Mucosa of descending colon (tissue), 3 donors: ENCODE measurements at regions not wholly inside any gene's neighbourhood (a gene's known extent, or its start where the extent isn't known, plus 50 kb on each side); places are given as distances from the start of the nearest gene placed in this dataset.

Experiments used
- ATAC-seq: fragments of 200-7000 bp; cut with Tn5 transposase; one replicate; pipeline ENCODE4 v1.9.1; 2020; ENCODE audit warnings: mild to moderate bottlenecking, moderate library complexity
- DNase-seq, 3 donors: peaks; one replicate each; pipeline ENCODE4 v3.0.0-alpha.2; 2020
- H3K36me3 ChIP-seq: fragments of 200-600 bp; one replicate; pipeline ENCODE4 v1.8.0; 2021; ENCODE audit warnings: low read depth, mild to moderate bottlenecking
- H3K4me1 ChIP-seq: fragments of 200-600 bp; one replicate; pipeline ENCODE4 v1.8.0; 2021; ENCODE audit warnings: low read depth, mild to moderate bottlenecking
- H3K4me3 ChIP-seq: fragments of 200-600 bp; one replicate; pipeline ENCODE4 v1.8.0; 2021; ENCODE audit warnings: mild to moderate bottlenecking
- H3K9me3 ChIP-seq: fragments of 200-600 bp; one replicate; pipeline ENCODE4 v1.8.0; 2021; ENCODE audit warnings: mild to moderate bottlenecking
- intact Hi-C, 2 donors: fragments of 100-400 bp; cut with DNase I in 1 of 2; cut with micrococcal nuclease in 1 of 2; formaldehyde crosslinking; loops; one replicate each; pipeline versions ENCODE4 v1.11.0 to v1.11.1; 2022; cut with DNase I, micrococcal nuclease
- TF ChIP-seq, protein P1 (sequence below): fragments of 200-600 bp; IDR thresholded peaks from one replicate; pipeline ENCODE4 v1.8.0; 2022; ENCODE audit warnings: antibody characterized with exemption, mild to moderate bottlenecking
- donor health status: DM: no; HTN: no; CAD: no; lungs with moderate emphysema.
- donor health status: DM: no; HTN: no; CAD: no.
- donor health status: DM: no; HTN: yes; CAD: no.

DNA sequence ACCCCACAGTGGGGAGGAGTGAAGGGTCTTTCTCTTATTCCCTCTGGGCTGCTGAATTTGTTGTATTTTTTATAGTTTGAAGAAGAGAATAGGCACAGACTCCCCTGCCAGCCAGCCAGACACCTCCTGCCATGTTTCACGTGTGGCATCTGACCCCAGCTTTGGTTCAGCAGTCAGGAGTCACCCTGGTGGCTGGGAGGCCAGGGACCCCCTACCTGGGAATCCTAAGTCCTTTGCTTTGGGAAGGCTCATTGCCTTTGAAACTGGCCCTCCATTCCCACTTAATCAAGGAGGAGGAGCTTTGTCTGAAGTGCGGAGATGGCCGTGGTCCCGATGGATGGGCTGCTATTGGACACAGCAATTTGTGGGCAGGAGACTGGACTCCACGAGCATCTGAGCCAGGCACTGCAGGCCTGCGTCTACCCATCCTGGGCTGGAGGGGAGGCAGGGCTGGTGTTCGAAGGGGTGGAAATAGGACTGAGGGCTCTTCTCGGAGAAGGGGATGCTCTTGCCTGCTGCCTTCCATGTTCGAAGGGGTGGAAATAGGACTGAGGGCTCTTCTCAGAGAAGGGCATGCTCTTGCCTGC, 196.1 kb downstream of the DLL1 start:
- Histone ChIP-seq H3K4me3 (no peak overlapping the region), H3K4me1 (no peaks in the 10 kb centered on the region), H3K9me3 (no peaks in the 10 kb centered on the region), H3K36me3 (no peaks in the 10 kb centered on the region)
- intact Hi-C loops = no loop called here
- no peak for ATAC-seq
- no peak for DNase-seq
- TF ChIP-seq, protein P1, sequence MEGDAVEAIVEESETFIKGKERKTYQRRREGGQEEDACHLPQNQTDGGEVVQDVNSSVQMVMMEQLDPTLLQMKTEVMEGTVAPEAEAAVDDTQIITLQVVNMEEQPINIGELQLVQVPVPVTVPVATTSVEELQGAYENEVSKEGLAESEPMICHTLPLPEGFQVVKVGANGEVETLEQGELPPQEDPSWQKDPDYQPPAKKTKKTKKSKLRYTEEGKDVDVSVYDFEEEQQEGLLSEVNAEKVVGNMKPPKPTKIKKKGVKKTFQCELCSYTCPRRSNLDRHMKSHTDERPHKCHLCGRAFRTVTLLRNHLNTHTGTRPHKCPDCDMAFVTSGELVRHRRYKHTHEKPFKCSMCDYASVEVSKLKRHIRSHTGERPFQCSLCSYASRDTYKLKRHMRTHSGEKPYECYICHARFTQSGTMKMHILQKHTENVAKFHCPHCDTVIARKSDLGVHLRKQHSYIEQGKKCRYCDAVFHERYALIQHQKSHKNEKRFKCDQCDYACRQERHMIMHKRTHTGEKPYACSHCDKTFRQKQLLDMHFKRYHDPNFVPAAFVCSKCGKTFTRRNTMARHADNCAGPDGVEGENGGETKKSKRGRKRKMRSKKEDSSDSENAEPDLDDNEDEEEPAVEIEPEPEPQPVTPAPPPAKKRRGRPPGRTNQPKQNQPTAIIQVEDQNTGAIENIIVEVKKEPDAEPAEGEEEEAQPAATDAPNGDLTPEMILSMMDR = no peak

DNA sequence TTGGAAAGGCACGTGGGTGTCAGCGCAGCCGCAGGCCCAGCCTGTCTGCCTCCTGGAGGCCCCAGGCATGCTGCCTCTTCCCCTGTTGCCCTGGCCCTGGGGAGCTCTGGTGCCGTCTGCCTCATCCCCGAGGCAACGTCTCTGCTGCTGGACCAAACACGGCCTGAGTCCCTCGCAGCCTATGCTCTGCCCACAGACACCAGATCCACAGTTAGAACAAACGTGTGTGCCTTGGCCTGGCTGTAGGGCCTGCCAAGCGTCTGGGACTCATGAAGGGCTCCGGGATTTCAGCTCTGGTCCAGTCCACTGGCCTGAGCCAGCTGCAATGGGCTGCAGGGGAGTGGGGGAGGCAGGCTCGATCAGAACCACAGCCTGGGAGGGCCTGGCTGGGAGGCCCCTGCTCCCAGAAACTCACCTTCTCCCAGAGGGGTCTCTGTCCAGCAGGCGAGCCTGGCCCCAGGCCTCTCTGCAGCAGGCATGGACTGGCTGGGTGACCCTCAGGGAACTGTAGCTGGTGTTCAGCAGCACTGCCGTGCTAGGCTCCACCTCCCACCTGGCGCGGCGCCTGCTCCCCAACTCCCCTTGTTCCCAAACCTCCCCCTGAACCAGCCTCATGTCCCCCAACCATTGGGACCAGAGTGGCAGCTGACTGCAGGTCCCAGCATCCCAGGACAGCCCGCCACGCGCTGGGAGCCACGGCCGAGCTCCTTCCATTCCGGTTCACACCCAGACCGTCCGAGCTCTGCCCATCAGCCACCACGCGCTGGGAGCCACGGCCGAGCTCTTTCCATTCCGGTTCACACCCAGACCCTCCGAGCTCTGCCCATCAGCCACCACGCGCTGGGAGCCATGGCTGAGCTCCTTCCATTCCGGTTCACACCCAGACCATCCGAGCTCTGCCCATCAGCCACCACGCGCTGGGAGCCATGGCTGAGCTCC, 197.0 kb downstream of the DLL1 start:
- no peaks in the 10 kb centered on the region for H3K9me3 ChIP-seq
- no peak for DNase-seq
- TF ChIP-seq, protein P1 = no peak
- no peaks in the 10 kb centered on the region for H3K4me1 ChIP-seq
- intact Hi-C loops = no loop called here
- peak; percentile 6 for ATAC-seq
- no peaks in the 10 kb centered on the region for H3K36me3 ChIP-seq
- no peak overlapping the region for H3K4me3 ChIP-seq

DNA sequence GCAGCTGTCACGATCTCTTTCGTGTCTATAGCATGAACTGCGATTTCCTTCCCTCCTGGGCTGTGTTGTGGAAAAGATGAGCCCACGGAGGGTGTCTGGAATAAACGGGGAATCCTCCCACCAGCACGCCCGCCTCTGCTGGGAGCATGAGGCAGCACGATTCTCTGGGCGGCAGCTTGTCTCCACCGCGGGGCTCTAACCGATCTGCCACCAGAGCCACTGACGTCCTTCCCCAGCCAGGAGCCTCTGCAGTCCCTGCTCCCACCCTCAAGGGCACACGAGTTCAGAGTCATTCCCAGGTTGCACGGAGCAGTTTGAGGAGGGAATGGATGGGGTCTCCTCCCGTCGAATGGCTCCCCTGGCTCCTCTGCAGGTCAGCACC, 197.6 kb downstream of the DLL1 start:
- ATAC-seq = no peak
- Histone ChIP-seq H3K9me3 (no peaks in the 10 kb centered on the region), H3K4me3 (no peak overlapping the region), H3K36me3 (no peaks in the 10 kb centered on the region), H3K4me1 (no peaks in the 10 kb centered on the region)
- no peak for DNase-seq
- TF ChIP-seq, protein P1 = no peak
- intact Hi-C loops = no loop called here

DNA sequence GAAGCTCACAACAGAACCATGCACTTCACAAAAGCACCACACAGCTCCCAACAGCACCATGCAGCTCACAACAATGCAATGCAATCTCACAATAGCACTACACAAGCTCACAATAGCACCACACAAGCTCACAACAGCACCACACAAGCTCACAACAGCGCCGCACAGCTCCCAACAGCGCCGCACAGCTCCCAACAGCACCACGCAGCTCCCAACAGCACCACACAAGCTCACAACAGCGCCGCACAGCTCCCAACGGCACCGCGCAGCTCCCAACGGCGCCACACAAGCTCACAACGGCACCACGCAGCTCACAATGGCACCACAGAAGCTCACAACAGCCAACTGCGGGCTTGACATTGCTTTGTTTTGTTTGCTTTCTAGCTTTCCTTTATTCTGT, 198.1 kb downstream of the DLL1 start:
- Histone ChIP-seq H3K4me1 (no peaks in the 10 kb centered on the region), H3K36me3 (no peaks in the 10 kb centered on the region), H3K4me3 (no peak overlapping the region), H3K9me3 (no peaks in the 10 kb centered on the region)
- no peak for DNase-seq
- intact Hi-C loops = no loop called here
- TF ChIP-seq, protein P1 = no peak
- no peak for ATAC-seq

DNA sequence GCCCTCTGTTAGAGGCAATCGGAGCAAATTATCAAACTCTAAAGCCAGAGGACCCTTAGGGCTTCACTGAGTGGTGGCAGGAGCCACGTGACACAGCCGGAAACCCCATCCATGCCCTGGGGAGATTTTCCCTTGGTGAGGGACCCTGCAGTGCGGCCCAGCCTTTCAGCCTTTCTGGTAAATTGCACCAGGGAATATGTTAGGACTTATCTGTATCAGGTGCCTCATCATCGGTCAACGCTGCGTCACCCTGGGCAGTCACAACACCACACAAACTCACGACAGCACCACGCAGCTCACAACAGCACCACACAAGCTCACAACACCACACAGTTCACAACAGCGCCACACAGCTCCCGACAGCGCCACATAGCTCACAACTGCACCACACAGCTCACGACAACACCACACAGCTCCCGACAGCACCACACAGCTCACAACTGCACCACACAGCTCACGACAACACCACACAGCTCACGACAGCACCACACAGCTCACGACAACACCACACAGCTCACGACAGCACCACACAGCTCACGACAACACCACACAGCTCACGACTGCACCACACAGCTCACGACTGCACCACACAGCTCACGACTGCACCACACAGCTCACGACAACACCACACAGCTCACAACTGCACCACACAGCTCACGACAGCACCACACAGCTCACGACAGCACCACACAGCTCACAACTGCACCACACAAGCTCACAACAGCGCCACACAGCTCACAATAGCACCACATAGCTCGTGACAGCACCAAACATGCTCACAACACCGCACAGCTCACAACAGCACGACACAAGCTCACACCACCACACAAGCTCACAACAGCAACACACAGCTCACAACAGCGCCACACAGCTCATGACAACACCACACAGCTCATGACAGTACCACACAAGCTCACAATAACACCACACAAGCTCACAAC, 199.0 kb downstream of the DLL1 start:
- no peak for DNase-seq
- no peak for ATAC-seq
- intact Hi-C loops = no loop called here
- no peaks in the 10 kb centered on the region for H3K9me3 ChIP-seq
- TF ChIP-seq, protein P1 = no peak
- no peaks in the 10 kb centered on the region for H3K36me3 ChIP-seq
- H3K4me3 ChIP-seq = no peak overlapping the region
- H3K4me1 ChIP-seq = no peaks in the 10 kb centered on the region
